HG03280 (cell line): ENCODE measurements at regions not wholly inside any gene's neighbourhood (a gene's known extent, or its start where the extent isn't known, plus 50 kb on each side); places are given as distances from the start of the nearest gene placed in this dataset.

Experiments
- ATAC-seq: cut with Tn5 transposase; IDR thresholded peaks from one replicate; pipeline ENCODE4 v1.9.1; 2021; ENCODE audit warnings: mild to moderate bottlenecking, moderate library complexity; ENCODE audit not compliant: unreplicated experiment

GRCh38 chr11:31912808-31913207 lies 101.7 kb upstream of the PAX6 start:
- ATAC-seq = no peak

GRCh38 chr11:31910950-31911576 lies 99.9 kb upstream of the PAX6 start:
- ATAC-seq = no peak

GRCh38 chr11:31903225-31904074 lies 92.3 kb upstream of the PAX6 start:
- ATAC-seq = no peak

- ATAC-seq = no peak
These were observed 91.6 kb upstream of the PAX6 start for GRCh38 chr11:31902706-31903105.

DNA sequence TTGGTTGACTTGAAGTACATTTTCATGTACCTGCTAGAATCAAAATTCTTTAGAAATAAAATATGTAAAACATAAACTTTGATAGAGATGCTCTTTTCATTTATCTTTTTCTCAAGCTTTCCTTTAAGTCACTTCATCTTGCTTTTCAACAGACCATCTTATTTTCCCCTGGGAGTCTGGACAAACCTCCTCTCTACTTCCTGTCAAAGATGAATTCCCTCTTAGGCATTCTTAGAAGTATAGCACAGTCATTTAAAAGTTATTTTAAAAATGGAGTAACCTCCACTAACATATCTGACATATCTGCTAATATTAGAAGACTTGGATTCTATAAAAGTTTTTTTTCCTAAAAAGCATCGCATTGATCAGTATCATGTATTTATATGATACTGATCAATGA lies 84.8 kb upstream of the PAX6 start:
- no peak for ATAC-seq

- no peak for ATAC-seq
These were observed 76.1 kb upstream of the PAX6 start for GRCh38 chr11:31887180-31887579.

GRCh38 chr11:31884080-31884479 lies 73.0 kb upstream of the PAX6 start:
- no peak for ATAC-seq

DNA sequence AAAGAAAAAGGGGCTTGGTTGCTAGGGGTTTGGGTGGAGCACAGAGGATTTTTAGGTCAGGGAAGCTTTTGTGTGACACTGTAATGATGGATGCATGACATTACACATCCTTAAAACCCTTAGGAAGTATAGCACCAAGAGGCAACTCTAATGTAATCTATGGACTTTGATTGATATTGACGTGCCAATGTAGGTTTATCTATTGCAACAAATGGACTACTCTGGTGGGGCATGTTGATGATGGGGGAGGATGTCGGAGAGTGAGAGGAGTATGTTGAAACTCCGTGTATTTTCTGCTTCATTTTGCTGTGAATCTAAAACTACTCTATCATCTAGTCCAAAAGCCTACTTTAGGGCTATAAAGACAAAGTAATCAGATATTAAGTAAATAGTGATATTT lies 72.3 kb upstream of the PAX6 start:
- no peak for ATAC-seq

GRCh38 chr11:31882951-31883392 lies 71.8 kb upstream of the PAX6 start:
- no peak for ATAC-seq

DNA sequence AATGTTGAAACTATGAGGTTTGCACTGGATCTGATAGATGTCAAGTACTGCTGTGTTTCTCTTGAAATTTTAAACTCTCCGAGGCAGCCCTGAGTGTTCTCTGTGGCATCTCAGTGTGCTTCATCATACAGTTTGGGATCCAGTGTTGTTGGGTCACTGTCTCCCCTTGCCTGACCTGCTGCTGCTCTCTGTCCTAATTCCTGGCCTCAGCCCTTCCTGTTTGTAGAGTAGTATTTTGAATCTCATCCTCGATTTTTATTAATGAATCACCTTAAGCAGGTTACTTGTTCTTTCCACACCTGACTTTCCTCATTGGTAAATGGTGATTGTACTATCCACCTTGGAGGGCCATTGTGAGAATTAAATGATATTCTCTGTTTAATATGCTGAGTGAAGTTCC lies 70.7 kb upstream of the PAX6 start:
- no peak for ATAC-seq

DNA sequence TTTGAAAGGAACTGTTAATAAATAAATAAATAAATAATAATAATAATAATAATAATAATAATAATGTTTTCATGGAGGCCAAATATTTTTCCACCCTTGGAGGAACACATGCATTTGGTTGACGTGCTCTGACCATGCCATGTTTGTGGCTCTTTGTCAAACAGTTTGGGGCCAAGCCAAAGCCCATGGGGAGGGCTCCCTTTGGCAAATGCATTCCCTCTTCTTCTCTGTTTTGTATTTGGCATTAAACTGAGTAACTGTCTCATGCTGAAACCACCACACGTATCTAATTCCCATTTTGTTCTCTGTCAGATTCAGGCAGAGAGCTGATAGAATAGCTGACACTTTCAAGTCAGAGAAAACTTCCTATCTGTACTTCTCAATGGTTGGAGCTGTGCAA lies 68.6 kb upstream of the PAX6 start:
- no peak for ATAC-seq

DNA sequence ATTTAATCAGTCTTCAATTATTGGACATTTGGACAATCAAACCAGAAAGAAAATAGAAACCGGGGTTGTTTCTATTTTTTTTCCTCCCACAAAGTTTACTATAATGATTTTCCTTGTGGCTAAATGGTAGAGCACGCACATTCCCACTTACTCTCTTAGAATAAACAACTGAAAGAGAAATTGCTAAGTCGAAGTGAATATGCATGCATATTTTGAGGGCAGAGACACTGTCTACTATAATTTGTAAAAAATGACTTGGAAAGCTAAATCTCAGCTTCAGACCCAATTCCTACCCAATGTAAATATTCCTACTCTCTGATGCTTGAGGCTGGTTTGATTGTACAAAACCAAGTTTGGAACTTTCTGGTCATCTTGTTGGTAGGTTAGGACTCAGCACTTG lies 66.7 kb upstream of the PAX6 start:
- ATAC-seq = no peak

GRCh38 chr11:31877083-31877482 lies 66.0 kb upstream of the PAX6 start:
- no peak for ATAC-seq

DNA sequence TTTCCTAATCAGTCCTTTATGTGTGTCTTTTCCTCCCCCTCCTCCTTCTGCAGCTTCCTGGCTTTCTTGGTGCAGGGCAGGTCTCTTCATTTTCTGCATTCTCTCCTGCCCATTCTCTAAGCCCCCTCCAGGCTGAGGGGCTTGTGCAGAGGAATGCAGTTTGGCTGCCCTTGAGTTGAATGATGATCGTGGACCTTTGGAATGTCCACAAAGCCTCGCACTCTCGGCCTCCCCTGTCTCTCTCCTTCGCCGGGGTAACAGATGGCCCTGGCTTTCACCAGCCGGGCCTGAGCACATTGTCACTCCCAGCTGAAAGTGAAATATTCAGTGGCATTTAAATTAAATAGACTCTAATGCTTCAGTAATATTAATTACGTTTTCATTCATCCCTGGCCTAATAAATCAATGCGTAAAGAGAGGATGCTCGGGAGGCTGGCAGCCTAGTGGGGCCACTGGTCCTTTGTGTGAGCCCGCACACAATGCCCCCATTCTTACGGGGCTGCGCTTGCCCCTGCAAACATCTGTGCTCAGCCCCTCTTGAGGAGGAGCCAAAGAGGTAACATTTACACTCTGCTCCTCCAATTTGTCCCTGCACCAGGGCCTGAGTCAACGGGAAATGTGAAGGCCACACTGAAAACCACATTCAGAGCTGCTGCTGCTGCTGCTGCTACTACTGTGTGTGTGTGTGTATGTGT lies 64.9 kb upstream of the PAX6 start:
- no peak for ATAC-seq

DNA sequence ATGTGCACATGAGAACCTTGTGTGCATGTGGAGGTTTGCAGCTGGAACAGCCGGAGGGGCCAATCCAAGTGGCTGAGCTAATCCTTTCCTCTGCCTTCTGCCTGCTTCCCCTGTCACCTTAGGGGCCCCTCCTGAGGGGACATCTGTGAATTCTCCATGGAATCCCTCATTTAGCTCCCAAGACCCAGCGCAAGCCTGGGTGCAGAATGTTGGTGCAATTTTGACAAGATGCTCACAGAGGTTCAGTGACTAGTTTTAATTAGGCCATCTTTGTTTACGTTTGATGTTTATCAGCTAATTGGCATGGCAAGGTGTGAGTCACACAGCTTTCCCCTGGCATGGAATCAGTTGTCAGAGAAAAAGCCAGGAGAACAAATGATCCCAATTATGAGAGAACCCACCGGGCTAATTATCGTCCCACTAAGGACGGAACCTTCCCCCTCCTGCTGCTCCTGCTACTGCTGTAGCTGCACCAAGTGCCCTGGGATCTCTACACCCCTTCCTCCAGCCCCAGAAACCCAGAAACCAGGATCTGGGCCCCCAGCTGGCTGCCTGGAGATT lies 63.6 kb upstream of the PAX6 start:
- no peak for ATAC-seq

GRCh38 chr11:31873124-31873523 lies 62.0 kb upstream of the PAX6 start:
- no peak for ATAC-seq

- no peak for ATAC-seq
These were observed 60.9 kb upstream of the PAX6 start for GRCh38 chr11:31872076-31872443.

DNA sequence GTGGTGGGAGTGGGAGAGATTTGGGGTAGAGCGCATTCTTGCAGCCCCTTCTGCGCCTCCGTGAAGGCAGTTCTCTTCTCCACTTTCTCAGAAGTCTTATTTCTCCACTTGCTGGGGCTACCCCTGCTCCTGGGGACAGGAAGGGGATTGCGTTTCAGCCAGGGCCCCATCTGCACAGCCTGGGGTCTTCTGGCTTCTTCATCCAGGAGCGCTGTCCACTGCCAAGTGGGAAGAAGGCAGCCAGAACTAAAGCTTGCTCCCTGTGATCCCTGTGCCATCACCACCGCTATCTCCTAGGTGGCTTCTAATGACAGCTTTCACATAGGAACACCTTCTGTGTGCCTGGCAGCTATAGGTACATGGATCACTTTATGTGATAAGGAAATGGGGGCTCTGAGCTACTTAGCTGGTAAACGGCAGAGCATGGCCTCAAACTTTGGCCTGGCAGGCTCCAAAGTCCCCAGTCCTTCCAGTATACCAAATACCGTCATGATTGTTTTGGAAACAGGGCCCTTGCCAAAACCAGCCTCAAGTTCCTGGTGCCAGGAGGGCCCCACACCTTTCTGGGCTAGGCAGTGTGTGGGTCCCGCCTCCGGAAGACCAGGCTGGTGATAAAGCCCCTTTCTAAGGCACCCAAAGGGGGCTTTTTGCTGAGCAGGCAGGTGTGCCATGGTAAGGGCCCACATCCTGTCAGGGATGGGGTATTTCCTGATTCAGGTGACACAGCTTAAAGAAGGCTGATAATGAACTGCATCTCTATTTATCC lies 60.4 kb upstream of the PAX6 start:
- no peak for ATAC-seq

DNA sequence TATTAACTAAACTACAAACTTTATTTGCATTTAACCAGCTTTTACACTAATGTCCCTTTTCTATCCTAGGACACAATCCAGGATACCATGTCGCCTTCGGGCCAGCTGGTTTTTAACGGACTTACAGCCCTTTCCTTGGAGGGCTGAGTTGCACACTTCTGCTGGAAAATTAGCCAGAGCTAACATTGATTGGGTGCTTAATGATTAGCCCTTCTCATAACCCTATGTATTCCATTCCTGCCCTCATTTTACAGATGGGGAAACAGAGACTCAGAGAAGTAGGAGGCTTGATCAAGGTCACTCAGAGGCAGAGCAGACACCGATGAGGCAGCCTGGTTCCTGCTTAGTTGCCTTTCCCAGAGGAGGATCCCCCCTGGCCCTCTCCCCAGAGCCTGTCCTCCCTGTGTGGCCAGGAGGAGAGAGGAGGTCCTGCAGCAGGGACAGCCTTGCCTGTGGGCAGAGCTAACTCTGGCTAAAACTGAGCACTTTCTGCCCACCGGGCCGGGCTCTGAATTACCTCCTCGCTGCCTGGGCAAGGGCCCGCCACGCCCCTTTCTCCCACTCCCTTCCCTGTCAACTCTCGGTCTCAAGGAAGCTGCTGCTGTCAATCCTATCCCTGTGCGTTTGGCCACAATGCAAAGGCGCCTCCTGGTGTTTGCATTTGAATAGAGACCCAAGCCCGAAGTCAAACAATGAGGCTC lies 59.6 kb upstream of the PAX6 start:
- no peak for ATAC-seq

- no peak for ATAC-seq
These were observed 58.9 kb upstream of the PAX6 start for GRCh38 chr11:31869986-31870385.
